ENCODE measurements at regions not wholly inside any gene's neighbourhood (a gene's known extent, or its start where the extent isn't known, plus 50 kb on each side); places are given as distances from the start of the nearest gene placed in this dataset.

DNA sequence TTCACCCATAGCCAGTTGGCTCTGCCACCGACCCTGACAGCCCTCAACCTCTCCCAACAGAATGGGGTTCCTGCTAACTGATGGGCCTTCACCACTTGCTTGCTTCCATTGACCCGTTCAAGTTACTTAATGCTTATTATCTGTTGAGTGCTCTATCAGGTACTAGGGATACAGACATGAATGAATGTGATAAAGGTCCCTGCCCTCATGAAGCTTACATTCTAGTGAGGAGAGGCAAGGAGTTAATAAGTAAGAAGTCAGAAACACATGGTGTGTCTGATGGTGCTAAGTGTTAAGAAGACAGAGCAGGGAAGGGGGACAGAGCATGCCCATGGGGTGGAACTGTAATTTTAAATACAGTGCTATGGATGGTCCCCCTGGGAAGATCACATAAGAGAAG is 107.5 kb upstream of the JUN start:
- no peak for TF ChIP-seq NKRF (IDR thresholded peaks at IDR 0.05; ENCODE audit: borderline replicate concordance)
- TF ChIP-seq BRD4 (IDR thresholded peaks at IDR 0.05) = no peak
- TF ChIP-seq MAFK (IDR thresholded peaks at IDR 0.05; ENCODE audit: low read length) = no peak
- no peak for TF ChIP-seq SIRT6 (IDR thresholded peaks at IDR 0.05; ENCODE audit: low read depth, low read length)
- TF ChIP-seq MYC (IDR thresholded peaks at IDR 0.05; ENCODE audit: low read depth, low read length) = no peak
- no peak for TF ChIP-seq MYC (CRISPR knock-in tag; IDR thresholded peaks at IDR 0.05; ENCODE audit: borderline replicate concordance, low read depth)
- TF ChIP-seq FOXA1 (IDR thresholded peaks at IDR 0.05; ENCODE audit: borderline replicate concordance) = no peak
- no peak for TF ChIP-seq GABPB2 (CRISPR knock-in tag; conservative IDR thresholded peaks at IDR 0.05)
